ENCODE measurements at regions not wholly inside any gene's neighbourhood (a gene's known extent, or its start where the extent isn't known, plus 50 kb on each side); places are given as distances from the start of the nearest gene placed in this dataset.

GRCh38 chr13:111537115-111537728, 216.8 kb downstream of the TEX29 start:
- DNase-seq (ENCODE audit: low read depth in 3 of 3): no peak

DNA sequence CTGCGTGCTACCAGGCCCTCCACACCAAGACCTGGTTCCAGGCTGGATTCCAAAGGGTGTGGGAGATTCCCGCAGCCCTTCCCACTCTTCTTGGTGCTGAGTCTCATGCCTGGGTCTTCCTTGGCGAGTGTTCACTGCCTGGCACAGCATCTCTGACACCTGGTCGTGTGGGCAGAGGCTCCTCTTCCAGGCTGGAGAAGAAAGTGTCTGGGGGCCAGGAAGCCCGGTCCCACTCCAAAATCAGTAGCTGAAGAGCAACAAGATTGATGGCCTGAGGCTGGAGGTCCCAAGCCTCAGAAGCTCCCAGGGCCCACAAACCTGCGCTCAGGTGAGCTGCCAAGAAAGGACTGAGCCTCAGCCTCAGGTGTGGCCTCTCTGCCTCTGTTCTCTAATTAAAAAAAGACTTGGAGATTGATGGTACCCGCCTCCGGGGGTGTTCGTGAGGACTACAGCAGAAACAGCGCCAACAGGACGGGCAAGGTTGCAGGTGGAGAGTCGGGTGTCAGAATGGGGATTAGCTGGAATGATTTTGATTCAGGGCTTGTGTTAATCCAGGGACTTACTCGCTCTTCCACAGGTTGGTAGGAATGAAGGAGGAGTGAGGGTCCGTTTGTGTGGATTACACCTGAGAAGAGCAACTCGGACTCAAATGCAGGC, 217.5 kb downstream of the TEX29 start:
- DNase-seq (ENCODE audit: low read depth in 3 of 3): no peak

DNA sequence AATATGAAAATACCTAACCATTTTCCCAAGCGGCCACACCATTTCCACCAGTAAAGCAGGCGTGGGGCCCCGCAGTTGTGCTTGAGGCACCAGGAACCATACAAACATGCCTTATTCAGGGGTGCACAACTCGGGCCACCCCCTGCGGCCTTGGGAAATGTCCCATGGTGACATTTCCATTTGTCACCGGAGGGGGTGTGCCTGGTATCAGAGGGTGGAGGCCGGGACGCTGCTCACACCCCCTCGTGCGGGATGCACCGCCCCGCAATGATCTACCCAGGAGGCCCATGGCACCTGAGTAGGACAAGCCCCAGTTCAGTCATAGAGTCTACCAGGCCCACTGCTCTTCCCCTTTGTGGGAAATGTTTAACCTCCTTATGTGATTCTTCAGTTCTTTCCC, 218.8 kb downstream of the TEX29 start:
- DNase-seq (ENCODE audit: low read depth in 3 of 3): no peak

DNA sequence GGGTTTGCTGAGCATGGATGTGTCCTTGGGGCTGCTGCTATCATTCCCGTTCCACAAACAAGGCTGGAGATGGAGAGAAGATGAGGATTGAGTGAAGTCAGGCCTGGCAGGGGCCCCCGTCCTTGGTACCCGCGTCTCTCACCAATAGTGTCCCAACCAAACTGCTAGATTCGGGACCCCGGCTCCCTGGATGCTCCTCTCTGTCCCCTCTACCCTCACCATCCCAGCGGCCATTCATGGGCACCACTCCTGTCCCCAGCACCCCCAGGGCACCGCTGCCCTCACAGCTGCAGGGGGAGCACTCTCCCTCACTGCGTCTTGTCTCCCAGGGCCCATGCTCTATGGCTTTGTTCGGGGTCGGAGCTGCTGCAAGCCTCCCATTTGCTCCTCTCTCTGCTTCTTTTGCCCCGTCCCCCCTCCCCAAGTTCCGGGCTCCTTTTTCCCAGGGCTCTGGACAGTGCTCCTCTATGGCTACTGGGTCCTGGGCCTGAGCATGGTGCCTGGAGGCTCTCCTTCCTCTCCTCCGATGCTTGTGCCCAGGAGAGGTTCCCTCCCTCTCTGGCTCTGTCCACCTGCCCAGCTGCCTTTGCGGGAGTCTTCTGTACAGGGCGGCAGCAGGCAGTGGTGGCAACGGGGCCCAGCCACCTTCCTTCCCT, 219.5 kb downstream of the TEX29 start:
- no peak for DNase-seq (ENCODE audit: low read depth in 3 of 3)

DNA sequence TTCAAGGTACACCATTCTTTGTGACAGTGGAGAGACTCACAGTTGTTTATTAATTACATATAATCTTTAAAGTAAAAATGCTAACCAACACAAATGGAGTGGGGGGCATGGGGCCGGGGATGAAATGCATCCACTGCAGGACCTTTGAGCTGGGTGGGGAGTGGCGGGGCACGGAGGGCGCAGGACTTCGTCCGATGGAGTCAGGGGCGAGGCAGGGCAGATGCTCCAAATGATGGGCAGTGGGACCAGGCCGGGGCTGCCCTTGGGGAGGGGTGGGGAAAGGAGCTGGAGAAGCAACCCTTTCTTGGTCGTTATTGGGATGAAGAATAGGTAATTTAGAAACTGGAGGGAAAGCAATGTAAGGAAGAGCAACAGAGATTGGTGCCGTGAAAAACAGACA, 220.0 kb downstream of the TEX29 start:
- no peak for DNase-seq (ENCODE audit: low read depth in 3 of 3)

- no peak for DNase-seq (ENCODE audit: low read depth in 3 of 3)
These were observed 220.9 kb downstream of the TEX29 start for GRCh38 chr13:111541345-111541744.

GRCh38 chr13:111541752-111542529, 221.5 kb downstream of the TEX29 start:
- no peak for DNase-seq (ENCODE audit: low read depth in 3 of 3)

GRCh38 chr13:111542530-111543341, 222.3 kb downstream of the TEX29 start:
- no peak for DNase-seq (ENCODE audit: low read depth in 3 of 3)

DNA sequence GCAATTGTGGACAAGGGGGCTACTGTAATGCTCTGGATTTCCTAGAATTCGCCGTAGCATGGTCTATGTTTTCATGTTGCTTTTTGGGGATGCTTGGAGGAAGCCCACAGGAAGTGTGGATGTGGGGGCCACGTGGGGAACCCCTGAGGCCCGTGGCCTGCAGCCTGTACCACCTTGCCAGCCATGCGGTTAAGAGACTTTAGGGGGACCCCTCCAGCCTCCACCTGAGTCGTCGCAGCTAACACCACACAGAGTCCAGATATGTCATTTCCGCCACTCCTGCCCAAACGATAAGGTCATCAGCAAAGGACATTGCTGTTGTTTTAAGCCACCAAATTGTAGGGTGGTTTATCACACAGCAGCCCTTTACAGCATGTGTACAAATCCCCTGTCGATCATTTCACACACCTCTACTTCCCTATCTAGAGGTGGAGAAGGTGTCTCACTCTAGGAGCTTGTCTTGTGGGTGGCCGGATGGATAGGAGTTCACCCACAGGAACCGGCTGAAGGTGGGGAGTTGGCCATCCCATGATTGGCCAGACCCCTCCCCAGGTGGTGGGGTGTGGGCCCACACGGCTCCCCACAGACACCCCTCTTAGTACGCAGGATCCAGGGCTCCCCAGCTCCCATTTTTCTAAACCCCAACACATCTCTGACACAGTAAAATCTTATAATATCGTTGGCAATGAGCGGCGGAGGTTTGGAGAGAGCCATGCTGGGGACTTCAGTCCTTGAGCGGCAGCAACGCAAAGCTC, 226.7 kb downstream of the TEX29 start:
- DNase-seq (ENCODE audit: low read depth in 3 of 3): no peak

DNA sequence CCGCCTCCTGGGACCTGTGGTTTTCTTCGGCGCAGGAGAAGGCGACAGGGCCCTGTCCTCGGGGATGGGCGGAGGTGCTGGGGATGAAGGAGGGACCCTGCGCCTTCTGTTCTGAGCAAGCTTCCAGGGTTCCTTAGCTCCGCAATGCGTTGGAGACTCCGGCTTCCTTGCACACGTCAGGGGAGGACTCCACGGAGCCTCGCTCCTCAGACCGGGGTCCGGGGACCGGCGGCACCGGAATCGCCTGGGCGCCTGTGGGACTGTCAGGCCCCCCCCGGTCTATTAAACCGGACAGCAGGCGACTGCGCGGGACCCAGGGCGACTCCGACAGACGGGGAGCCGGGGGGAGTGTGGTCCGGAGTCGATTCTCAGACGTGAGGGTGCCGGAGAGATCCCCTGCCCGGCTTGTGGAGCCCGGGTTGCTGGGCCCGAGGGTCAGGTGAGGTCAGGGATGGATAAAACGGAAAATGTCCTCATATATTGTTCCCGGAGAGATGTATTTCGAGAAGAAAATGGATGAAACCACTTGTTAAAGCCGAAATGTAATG, 227.4 kb downstream of the TEX29 start:
- no peak for DNase-seq (ENCODE audit: low read depth in 3 of 3)

GRCh38 chr13:111548301-111548700, 227.9 kb downstream of the TEX29 start:
- DNase-seq (ENCODE audit: low read depth in 3 of 3): no peak

GRCh38 chr13:111548805-111549204, 228.4 kb downstream of the TEX29 start:
- no peak for DNase-seq (ENCODE audit: low read depth in 3 of 3)

DNA sequence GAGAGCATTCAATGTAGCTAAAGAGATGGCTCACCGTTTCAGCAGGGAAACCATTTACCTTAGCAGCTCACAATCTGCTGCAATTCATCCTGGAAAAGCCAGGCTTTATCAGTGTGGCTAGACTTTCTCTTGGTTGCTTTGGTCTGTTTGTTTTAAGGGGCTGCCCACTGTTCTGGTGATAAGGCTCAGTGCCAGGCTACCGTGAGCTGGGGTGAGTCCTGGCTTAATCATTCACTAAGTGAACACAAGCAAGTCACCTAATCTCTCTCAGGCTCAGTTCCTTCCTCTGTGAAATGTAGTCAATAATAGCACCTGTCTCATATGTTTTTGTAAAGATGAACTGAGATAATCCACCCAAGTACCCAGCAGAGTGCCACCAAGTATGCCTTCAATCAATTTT, 229.0 kb downstream of the TEX29 start:
- no peak for DNase-seq (ENCODE audit: low read depth in 3 of 3)

- DNase-seq (ENCODE audit: low read depth in 3 of 3): no peak
These were observed 229.6 kb downstream of the TEX29 start for GRCh38 chr13:111550062-111550461.

- DNase-seq (ENCODE audit: low read depth in 3 of 3): no peak
These were observed 230.9 kb downstream of the TEX29 start for GRCh38 chr13:111551204-111551820.

- no peak for DNase-seq (ENCODE audit: low read depth in 3 of 3)
These were observed 232.6 kb downstream of the TEX29 start for GRCh38 chr13:111552891-111553655.

DNA sequence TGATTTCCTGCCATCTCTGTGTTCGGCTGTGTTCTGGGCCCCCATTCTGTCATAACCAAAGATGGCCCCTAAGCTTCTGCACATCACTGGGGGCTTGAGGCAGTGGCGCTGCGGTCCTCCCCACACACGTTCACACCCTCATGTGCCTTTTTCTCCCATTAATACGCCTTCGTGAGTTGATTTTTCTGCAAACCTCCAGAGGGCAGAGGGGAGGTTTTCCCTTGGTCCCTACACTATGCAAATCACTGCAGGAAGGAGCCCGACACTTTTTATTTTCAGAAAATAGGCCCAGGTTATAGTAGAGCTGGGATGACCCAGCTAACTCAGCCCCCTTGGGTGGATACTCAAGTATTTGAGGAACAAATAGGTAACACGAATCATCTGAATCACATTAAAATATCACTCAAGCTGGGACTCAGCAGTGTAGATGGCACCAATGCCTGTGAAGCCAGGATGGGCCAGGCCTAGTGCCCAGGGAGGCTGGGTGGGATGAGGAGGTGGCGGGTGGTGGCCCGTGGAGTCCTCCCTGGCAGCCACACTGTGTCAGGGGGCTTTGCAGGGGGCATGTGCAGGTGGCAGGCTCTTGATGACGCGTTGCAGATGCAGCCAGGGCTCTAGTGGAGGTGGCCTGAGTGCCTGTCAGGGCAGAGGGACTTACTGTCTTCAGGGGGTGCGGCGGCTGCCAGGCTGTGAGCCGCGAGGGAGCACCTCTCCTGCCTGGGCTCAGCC, 234.3 kb downstream of the TEX29 start:
- no peak for DNase-seq (ENCODE audit: low read depth in 3 of 3)

DNA sequence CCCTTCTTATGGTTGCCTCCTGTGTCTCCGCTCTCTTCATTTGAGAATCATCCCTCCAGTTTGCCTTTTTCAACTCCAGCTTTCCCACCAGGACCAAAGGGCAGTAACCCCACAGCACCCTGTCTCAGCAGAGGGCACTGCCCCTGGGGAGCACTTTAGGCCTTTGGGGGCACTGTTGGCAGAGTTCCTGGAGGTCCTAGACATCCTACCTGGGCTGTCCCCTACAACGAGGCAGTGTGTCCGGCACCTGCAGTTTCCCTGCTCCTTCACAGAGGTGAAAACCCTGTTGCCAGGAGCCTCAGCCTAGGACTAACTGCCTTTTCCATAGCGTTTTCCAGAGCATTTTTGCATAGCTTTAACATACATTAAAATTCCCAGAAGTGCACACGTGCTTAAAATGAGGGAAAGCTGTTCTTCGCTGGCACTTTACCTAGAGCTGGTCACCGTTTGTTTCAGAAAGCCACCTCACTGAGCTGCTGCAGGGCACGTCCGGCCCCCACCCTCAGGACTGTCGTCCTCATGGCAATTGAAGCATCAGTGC, 234.9 kb downstream of the TEX29 start:
- no peak for DNase-seq (ENCODE audit: low read depth in 3 of 3)

Data from stimulated activated CD4-positive, alpha-beta T cell treated with anti-CD3 and anti-CD28 coated beads, TNF-alpha, amount 100 ng/mL, for 4 hours (primary cell).